Skin epidermis (tissue), 12 donors: ENCODE measurements at regions not wholly inside any gene's neighbourhood (a gene's known extent, or its start where the extent isn't known, plus 50 kb on each side); places are given as distances from the start of the nearest gene placed in this dataset.
A peak's percentile ranks its signal among the peaks of the same experiment; 100 is the strongest.

Experiments used
- H3K27ac ChIP-seq, 21 experiments: fragments of 200-600 bp; sonication (generic) in 11 of 21; one replicate each; pipeline ENCODE4 v1.5.0; 2020; ENCODE audit warnings: mild to moderate bottlenecking in 3 of 21, inconsistent platforms in 2 of 21, moderate library complexity in 2 of 21
- H3K4me3 ChIP-seq, 7 experiments: fragments of 200-600 bp; sonication (generic) in 2 of 7; one replicate each; pipeline ENCODE4 v1.5.0; 2020; ENCODE audit warnings: inconsistent platforms in 2 of 7, mild to moderate bottlenecking in 2 of 7, moderate library complexity in 1 of 7

DNA sequence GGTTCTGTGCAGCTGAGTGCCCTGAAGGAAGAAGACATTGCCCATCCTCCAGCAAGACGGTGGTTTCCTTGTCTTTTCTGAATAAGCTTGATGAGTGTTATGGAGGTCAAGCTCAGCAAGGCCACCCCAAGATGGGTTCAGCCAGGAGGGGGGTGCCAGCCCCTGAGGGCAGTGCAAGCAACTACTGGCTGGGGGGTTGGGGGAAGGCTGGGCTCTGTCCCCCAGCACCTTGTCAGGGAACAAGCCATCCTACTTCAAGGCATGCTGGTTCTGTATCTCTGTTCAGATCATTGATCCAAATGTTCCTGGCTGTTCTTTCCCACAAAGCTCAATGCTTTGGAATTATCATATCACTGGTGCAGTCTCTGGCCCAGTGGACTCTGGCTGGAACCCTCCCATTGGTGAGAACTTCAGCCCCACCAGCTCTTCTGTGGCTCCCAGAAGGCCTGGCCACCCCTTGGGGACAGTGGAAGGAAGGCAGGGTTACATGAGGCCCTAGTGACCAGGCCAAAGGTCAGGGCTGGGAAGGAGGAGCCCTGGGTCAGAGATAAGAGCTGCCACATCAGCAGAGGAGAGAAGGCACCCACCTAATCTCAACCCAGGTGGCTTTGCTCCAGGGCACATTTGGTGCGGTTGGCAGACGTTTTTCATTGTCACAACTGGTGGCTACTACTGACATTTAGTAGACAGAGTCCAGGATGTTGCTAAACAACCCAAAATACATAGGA is 280.2 kb downstream of the IRX2 start:
- Histone ChIP-seq H3K27ac (peak overlapping the region in 1 of 21 experiments; percentile 49), H3K4me3 (no peak overlapping the region)

GRCh38 chr5:2466966-2467365 is 284.5 kb downstream of the IRX2 start:
- Histone ChIP-seq H3K4me3 (no peak overlapping the region), H3K27ac (no peak overlapping the region)

- H3K27ac ChIP-seq: no peak overlapping the region
Observed at GRCh38 chr5:2465383-2465782, 286.1 kb downstream of the IRX2 start.

GRCh38 chr5:2464141-2464540 is 287.3 kb downstream of the IRX2 start:
- Histone ChIP-seq H3K27ac (no peak overlapping the region), H3K4me3 (no peak overlapping the region)

More at GRCh38 chr5:2465383-2465782, 286.1 kb downstream of the IRX2 start:
- H3K4me3 ChIP-seq: no peak overlapping the region

- Histone ChIP-seq H3K4me3 (no peak overlapping the region), H3K27ac (no peak overlapping the region)
Observed at GRCh38 chr5:2461701-2462691, 289.5 kb downstream of the IRX2 start.

- Histone ChIP-seq H3K27ac (no peak overlapping the region), H3K4me3 (no peak overlapping the region)
Observed at GRCh38 chr5:2460098-2460497, 291.4 kb downstream of the IRX2 start.

DNA sequence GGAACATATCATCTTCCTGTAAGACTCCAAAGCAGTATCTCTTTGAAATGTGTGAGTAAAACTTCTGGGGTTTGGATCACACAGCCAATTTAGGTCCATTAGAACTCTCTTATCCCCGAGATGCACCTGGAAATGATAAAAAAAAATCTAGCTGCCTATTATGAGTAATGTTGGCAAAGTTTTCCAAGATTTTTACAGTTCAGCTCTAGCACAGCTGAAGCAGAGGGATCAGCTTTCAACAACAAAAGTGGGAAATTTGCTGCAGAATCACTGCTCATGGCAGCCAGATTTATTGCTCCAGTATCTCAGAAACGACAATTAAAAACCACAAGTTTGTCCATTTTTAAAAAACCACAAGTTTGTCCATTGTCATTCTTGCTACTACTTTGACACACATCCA is 292.2 kb downstream of the IRX2 start:
- Histone ChIP-seq H3K27ac (no peak overlapping the region), H3K4me3 (no peak overlapping the region)

- Histone ChIP-seq H3K27ac (no peak overlapping the region), H3K4me3 (no peak overlapping the region)
Observed at GRCh38 chr5:2455878-2456277, 295.6 kb downstream of the IRX2 start.

DNA sequence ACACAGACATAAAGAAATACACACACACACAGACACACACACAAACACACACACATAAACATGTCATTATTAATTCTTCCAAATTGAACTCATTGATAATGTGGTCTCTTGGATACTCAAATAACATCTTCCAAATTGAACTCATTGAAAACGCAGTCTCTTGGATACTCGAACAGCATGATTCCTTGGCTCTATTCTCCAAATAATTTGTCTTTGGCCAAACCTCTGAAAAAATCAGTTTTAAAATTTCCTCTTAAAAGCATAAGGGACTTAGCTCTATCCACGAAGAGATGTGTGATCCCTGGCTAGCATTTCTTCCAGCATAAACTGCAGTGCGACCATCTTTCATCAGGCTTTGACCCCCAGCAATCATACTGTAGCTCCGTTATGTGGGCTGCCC is 296.6 kb downstream of the IRX2 start:
- H3K4me3 ChIP-seq: no peak overlapping the region
- no peak overlapping the region for H3K27ac ChIP-seq

GRCh38 chr5:2453781-2454180 is 297.7 kb downstream of the IRX2 start:
- no peak overlapping the region for H3K27ac ChIP-seq
- H3K4me3 ChIP-seq: no peak overlapping the region

- H3K27ac ChIP-seq: no peak overlapping the region
- H3K4me3 ChIP-seq: no peak overlapping the region
Observed at GRCh38 chr5:2451100-2451499, 300.4 kb downstream of the IRX2 start.

GRCh38 chr5:2442496-2443354 is 308.8 kb downstream of the IRX2 start:
- no peak overlapping the region for H3K27ac ChIP-seq
- H3K4me3 ChIP-seq: no peak overlapping the region

GRCh38 chr5:2441495-2442180 is 309.8 kb downstream of the IRX2 start:
- H3K4me3 ChIP-seq: no peak overlapping the region
- H3K27ac ChIP-seq: no peak overlapping the region

DNA sequence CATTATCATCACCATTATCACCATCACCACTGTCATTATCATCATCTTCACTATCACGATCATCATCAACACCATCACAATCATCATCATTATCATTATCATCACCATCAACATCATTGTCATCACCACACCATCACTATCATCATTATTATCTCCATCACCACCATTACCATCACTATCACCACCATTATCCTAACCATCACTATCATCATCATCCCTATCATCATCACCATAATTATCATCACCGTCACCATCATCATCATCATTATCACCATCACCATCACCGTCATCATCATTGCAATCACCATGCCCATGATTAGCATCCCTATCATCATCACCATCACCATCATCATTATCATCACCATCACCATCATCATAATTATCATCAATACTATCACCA is 311.9 kb downstream of the IRX2 start:
- Histone ChIP-seq H3K4me3 (no peak overlapping the region), H3K27ac (no peak overlapping the region)

GRCh38 chr5:2433086-2433485 is 318.4 kb downstream of the IRX2 start:
- Histone ChIP-seq H3K27ac (no peak overlapping the region), H3K4me3 (no peak overlapping the region)

DNA sequence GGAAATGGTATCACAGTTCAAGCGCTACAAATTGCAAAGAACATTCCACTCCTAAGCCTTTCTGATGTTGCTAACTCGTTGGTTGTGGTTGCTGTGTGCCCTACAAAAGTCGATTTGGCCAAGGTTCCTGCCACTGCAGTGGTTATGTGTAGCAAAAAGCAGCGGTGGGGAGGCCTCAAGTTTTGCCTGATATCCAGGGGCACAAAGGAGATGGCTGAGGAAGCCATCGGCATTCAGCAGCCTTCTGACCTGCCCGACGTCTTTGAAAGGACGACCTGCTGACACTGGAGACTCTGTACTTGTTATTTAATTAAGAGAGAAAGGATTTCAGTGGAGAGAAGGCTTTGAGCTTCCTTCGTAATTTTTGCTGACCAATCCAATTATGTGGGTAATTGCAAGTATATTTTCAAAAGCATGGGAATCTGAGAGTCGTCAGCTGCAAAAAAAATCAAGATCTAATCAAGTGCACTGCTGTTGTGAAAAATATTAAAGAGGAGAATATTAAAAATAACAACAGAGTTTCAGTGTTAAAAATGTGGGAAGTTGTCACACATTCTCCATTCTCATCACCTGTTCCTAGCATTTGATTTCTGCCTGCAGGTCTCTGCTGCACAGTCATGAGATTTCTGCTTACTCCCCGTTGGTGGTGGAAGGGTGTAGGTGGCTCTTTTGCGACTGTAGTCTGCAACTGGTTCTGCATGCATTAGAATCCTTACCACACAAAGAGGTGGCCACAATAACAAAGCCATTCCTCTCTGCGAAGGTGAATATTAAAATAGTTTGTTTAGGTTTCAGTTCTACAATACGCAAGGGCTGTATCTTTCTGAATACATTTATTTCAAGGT is 319.2 kb downstream of the IRX2 start:
- no peak overlapping the region for H3K27ac ChIP-seq
- H3K4me3 ChIP-seq: no peak overlapping the region

GRCh38 chr5:2430606-2431005 is 320.9 kb downstream of the IRX2 start:
- H3K4me3 ChIP-seq: no peak overlapping the region
- no peak overlapping the region for H3K27ac ChIP-seq

- Histone ChIP-seq H3K27ac (no peak overlapping the region), H3K4me3 (no peak overlapping the region)
Observed at GRCh38 chr5:2427983-2428382, 323.5 kb downstream of the IRX2 start.

DNA sequence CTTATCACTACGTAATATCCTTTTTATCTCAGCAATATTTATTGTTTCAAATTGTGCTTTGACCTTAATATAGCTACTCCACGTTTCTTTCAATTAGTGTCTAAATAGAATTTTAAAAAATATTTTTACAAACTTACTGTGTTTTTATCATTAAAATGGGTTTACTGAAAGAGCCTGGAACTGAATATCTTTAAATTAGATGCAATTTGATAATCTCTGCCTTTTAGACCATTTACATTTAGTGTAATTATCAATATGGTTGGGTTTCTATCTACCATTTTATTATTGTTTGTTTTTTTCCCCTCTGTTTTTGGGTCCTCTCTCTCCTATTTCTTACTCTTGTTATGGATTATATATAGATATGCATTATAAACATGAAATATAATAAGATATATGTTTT is 327.8 kb downstream of the IRX2 start:
- Histone ChIP-seq H3K4me3 (no peak overlapping the region), H3K27ac (no peak overlapping the region)
